ENCODE measurements at regions not wholly inside any gene's neighbourhood (a gene's known extent, or its start where the extent isn't known, plus 50 kb on each side); places are given as distances from the start of the nearest gene placed in this dataset.
"Not testable (repeated sequence)": the region's sequence is repeated elsewhere in the genome, so short reads cannot be mapped to it uniquely, and the experiment has no call there.

DNA sequence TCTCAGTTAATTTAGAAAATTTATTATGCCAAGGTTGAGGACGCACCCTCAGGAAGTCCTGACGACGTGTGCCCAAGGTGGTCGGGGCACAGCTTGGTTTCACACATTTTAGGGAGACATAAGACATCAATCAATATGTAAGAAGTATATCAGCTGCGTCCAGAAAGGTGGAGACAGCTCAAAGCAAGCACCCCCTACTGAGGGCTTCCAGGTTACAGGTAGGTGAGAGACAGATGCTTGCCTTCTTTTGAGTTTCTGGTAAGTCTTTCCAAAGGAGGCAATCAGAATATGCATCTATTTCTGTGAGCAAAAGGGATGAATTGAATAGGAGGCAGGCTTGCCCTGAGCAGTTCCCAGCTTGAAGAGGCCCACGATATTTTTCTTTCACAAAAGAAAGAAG is 614.3 kb downstream of the XPNPEP1 start:
- H3K9ac ChIP-seq (ENCODE audit: low read depth in 2 of 2, low read length in 2 of 2), result no peak overlapping the region

DNA sequence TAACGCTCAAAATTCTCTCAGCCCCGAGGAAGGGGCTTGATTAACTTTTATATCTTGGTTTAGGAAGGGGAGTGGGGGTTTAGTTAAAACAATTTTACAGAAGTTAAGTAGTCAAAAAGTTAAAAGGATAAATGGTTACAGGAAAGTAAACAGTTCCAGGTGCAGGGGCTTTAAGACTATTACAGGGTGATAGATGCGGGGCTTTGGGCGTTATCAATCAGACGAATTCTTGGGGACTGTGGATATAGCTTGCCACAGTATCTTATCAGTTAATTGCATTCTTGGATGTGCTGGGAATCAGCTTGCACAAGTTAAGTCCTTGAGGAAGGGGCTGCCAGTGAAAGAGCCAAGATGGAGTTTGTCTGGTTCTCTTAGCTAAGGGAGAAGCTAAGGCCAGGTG is 616.2 kb downstream of the XPNPEP1 start:
- H3K9me3 ChIP-seq; intact Hi-C loops (cut with DNase I); H3K9ac ChIP-seq (ENCODE audit: low read depth in 2 of 2, low read length in 2 of 2); H3K4me1 ChIP-seq; H3K27me3 ChIP-seq; H3K27ac ChIP-seq; DNase-seq; H3K36me3 ChIP-seq; H3K4me3 ChIP-seq: not testable (repeated sequence)

More for the DNA sequence above, 614.3 kb downstream of the XPNPEP1 start:
- TF ChIP-seq, protein P1, sequence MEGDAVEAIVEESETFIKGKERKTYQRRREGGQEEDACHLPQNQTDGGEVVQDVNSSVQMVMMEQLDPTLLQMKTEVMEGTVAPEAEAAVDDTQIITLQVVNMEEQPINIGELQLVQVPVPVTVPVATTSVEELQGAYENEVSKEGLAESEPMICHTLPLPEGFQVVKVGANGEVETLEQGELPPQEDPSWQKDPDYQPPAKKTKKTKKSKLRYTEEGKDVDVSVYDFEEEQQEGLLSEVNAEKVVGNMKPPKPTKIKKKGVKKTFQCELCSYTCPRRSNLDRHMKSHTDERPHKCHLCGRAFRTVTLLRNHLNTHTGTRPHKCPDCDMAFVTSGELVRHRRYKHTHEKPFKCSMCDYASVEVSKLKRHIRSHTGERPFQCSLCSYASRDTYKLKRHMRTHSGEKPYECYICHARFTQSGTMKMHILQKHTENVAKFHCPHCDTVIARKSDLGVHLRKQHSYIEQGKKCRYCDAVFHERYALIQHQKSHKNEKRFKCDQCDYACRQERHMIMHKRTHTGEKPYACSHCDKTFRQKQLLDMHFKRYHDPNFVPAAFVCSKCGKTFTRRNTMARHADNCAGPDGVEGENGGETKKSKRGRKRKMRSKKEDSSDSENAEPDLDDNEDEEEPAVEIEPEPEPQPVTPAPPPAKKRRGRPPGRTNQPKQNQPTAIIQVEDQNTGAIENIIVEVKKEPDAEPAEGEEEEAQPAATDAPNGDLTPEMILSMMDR (IDR thresholded peaks at IDR 0.05), result no peak
- intact Hi-C loops (cut with DNase I), result no loop called here
- DNase-seq, result no peak
- Histone ChIP-seq H3K4me1 (no peaks in the 10 kb centered on the region), H3K9me3 (no peaks in the 10 kb centered on the region), H3K27ac (no peak overlapping the region), H3K4me3 (no peak overlapping the region), H3K27me3 (no peaks in the 10 kb centered on the region), H3K36me3 (no peaks in the 10 kb centered on the region)

DNA sequence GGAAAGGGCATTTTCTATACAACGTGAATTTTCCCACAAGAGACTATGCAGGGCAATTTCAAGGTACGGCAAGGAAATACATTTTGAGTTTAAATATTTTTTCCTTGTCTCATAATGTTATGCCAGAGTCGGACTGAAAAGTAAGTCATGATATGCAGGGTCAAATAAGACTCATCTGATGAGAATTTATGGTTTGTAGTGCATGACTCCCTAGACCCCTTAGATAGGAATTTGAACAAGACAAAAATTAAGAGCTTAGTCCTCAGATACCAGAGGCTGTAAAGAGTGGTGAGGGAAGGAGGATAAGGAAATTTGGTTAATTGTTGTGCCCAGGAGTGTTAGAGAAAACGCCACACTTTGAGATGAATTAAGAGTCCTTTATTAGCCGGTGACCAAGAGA is 616.6 kb downstream of the XPNPEP1 start:
- TF ChIP-seq, protein P1 (IDR thresholded peaks at IDR 0.05), result no peak
- Histone ChIP-seq H3K9ac (ENCODE audit: low read depth in 2 of 2, low read length in 2 of 2) (no peak overlapping the region), H3K36me3 (no peaks in the 10 kb centered on the region), H3K9me3 (no peaks in the 10 kb centered on the region), H3K4me1 (no peaks in the 10 kb centered on the region), H3K27ac (no peak overlapping the region), H3K4me3 (no peak overlapping the region), H3K27me3 (no peaks in the 10 kb centered on the region)
- intact Hi-C loops (cut with DNase I), result no loop called here
- DNase-seq, result no peak

DNA sequence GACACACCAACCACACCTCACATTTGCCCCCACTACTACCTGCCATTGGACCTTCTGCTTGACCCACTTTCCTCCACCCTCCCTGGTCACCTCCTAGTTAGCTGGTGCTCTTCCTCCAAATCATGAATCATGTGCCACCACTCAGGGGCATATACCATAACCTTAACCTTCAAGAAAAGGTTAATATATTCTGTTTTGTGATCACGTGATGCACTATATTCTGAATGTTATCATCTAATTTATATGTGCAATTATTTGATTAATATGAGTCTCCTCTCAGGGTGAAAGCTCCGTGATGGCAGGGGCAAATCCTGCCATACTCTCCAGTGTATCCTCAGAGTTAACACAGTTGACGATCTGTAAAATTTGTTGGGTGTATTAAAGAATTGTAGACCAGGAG is 635.5 kb downstream of the XPNPEP1 start:
- no peak overlapping the region for H3K4me3 ChIP-seq
- no peak overlapping the region for H3K27ac ChIP-seq
- H3K9ac ChIP-seq (ENCODE audit: low read depth in 2 of 2, low read length in 2 of 2), result no peak overlapping the region
- no peaks in the 10 kb centered on the region for H3K27me3 ChIP-seq
- TF ChIP-seq, protein P1 (IDR thresholded peaks at IDR 0.05), result no peak
- intact Hi-C loops (cut with DNase I), result no loop called here
- no peaks in the 10 kb centered on the region for H3K9me3 ChIP-seq
- no peak for DNase-seq
- no peaks in the 10 kb centered on the region for H3K36me3 ChIP-seq
- H3K4me1 ChIP-seq, result no peaks in the 10 kb centered on the region

DNA sequence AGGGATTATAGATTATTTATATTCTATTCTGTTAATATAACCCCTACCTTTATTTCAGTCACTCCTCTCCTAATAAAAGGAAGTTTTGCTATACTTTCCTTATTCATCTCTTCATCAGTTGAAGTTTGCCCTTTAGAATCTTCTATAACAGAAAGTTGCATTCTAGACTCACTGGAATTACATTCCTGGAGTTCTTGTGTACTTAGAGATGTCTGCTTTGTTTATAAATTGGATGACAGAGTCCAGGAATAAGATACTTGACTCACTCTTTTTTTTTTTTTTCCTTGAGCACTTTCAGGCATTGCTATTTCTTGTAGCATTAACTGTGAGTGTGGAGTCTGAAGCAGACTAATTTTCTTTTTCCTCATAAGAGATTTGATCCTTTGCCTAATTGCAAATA is 640.8 kb downstream of the XPNPEP1 start:
- H3K9me3 ChIP-seq, result no peaks in the 10 kb centered on the region
- H3K27me3 ChIP-seq, result no peaks in the 10 kb centered on the region
- no peak overlapping the region for H3K9ac ChIP-seq (ENCODE audit: low read depth in 2 of 2, low read length in 2 of 2)
- DNase-seq, result no peak
- intact Hi-C loops (cut with DNase I), result no loop called here
- TF ChIP-seq, protein P1 (IDR thresholded peaks at IDR 0.05), result no peak
- H3K36me3 ChIP-seq, result no peaks in the 10 kb centered on the region
- H3K27ac ChIP-seq, result no peak overlapping the region
- H3K4me3 ChIP-seq, result no peak overlapping the region
- H3K4me1 ChIP-seq, result no peaks in the 10 kb centered on the region

DNA sequence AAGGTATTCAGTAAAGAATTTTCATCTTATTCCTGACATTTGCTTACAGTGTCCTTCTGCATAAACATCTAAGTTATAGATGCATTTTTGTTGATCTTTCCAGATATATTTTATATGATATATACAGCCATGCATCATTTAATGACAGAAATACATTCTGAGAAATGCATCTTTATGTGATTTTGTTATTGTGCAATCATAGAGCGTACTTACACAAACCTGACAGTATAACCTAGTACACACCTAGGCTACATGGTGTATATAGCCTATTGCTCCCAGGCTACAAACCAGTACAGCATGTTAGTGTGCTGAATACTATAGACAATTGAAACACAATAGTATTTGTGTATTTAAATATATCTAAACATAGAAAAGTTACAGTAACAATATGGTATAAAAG is 642.0 kb downstream of the XPNPEP1 start:
- Histone ChIP-seq H3K9ac (ENCODE audit: low read depth in 2 of 2, low read length in 2 of 2) (no peak overlapping the region), H3K27ac (no peak overlapping the region), H3K36me3 (no peaks in the 10 kb centered on the region), H3K4me1 (no peaks in the 10 kb centered on the region), H3K4me3 (no peak overlapping the region), H3K27me3 (no peaks in the 10 kb centered on the region), H3K9me3 (no peaks in the 10 kb centered on the region)
- DNase-seq, result no peak
- intact Hi-C loops (cut with DNase I), result no loop called here
- TF ChIP-seq, protein P1 (IDR thresholded peaks at IDR 0.05), result no peak

Measured in colonic mucosa (tissue), 4 donors.